ENCODE measurements at regions not wholly inside any gene's neighbourhood (a gene's known extent, or its start where the extent isn't known, plus 50 kb on each side); places are given as distances from the start of the nearest gene placed in this dataset.

DNA sequence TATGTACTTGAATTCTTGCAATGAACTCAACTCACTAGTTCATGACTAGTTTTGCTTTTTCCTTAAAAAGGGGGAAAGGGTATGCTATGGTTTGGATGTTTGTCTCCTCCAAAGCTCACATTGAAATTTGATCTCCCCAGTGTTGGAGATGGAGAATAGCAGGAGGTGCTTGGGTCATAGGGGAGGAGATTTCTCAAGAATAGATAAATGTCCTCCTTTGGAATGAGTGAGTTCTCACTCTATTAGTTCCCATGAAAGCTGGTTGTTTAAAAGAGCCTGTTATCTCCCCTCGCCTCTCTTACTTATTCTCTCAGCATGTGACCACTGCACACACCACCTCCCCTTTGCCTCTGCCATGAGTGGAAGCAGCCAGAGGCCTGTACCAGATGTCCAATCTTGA, 109.4 kb upstream of the INTU start:
- TF ChIP-seq, protein P1, sequence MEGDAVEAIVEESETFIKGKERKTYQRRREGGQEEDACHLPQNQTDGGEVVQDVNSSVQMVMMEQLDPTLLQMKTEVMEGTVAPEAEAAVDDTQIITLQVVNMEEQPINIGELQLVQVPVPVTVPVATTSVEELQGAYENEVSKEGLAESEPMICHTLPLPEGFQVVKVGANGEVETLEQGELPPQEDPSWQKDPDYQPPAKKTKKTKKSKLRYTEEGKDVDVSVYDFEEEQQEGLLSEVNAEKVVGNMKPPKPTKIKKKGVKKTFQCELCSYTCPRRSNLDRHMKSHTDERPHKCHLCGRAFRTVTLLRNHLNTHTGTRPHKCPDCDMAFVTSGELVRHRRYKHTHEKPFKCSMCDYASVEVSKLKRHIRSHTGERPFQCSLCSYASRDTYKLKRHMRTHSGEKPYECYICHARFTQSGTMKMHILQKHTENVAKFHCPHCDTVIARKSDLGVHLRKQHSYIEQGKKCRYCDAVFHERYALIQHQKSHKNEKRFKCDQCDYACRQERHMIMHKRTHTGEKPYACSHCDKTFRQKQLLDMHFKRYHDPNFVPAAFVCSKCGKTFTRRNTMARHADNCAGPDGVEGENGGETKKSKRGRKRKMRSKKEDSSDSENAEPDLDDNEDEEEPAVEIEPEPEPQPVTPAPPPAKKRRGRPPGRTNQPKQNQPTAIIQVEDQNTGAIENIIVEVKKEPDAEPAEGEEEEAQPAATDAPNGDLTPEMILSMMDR (IDR thresholded peaks at IDR 0.05), result no peak
- TF ChIP-seq EZH2 (IDR thresholded peaks at IDR 0.05; ENCODE audit: borderline replicate concordance, insufficient read depth, low read depth, low read length, poor library complexity, severe bottlenecking), result no peak

All from B cell (primary cell).